MG63 (cell line): ENCODE measurements at regions not wholly inside any gene's neighbourhood (a gene's known extent, or its start where the extent isn't known, plus 50 kb on each side); places are given as distances from the start of the nearest gene placed in this dataset.
"Not testable (repeated sequence)": the region's sequence is repeated elsewhere in the genome, so short reads cannot be mapped to it uniquely, and the experiment has no call there.

ENCODE experiments used
- DNase-seq: peaks from one replicate; pipeline ENCODE4 v3.0.0-alpha.2; 2020
- H3K27me3 ChIP-seq: fragments of 250-450 bp; sonication (Bioruptor Pico); 2 replicates; pipeline ENCODE4 v1.5.1; 2020; ENCODE audit warnings: mild to moderate bottlenecking, moderate library complexity
- H3K36me3 ChIP-seq: fragments of 250-450 bp; sonication (Bioruptor Pico); 2 replicates; pipeline ENCODE4 v1.5.1; 2020; ENCODE audit warnings: mild to moderate bottlenecking, moderate library complexity
- H3K4me3 ChIP-seq: fragments of 250-450 bp; sonication (Bioruptor Pico); 2 replicates; pipeline ENCODE4 v1.5.1; 2020; ENCODE audit warnings: mild to moderate bottlenecking, moderate library complexity
- H3K9me3 ChIP-seq: fragments of 250-450 bp; sonication (Bioruptor Pico); 2 replicates; pipeline ENCODE4 v1.5.1; 2020; ENCODE audit warnings: mild to moderate bottlenecking, moderate library complexity

DNA sequence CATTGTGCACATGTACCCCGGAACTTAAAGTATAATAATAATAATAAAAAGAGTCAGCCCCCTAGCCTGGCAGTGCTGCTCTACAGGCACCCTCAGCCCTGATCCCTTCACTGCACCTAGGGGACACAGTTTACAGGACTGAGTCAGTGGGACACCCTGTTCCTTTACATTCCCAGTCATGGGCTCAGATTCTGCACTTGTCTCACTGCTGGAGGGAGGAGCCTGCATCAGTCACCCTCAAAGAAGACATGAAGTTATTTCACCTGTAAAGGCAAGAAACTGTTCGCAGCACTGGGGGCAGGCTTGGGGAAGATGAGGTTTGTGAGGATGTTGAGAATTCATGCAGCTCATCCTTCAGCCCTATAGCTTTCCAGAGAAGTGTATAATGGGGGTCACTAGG, 50.7 kb upstream of the VPREB1 start:
- H3K36me3 ChIP-seq = no peaks in the 10 kb centered on the region
- H3K9me3 ChIP-seq = no peaks in the 10 kb centered on the region; the same call in none of the 2 replicates
- no peak for DNase-seq
- no peak overlapping the region for H3K4me3 ChIP-seq
- H3K27me3 ChIP-seq = peaks cover 5% of the 10 kb centered on the region; the same call in 1 of the 2 replicates

DNA sequence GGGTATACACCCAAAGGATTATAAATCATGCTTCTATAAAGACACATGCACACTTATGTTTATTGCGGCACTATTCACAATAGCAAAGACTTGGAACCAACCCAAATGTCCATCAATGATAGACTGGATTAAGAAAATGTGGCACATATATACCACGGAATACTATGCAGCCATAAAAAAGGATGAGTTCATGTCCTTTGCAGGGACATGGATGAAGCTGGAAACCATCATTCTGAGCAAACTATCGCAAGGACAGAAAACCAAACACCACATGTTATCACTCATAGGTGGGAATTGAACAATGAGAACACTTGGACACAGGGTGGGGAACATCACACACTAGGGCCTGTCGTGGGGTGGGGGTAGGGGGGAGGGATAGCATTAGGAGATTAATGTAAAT, 51.1 kb upstream of the VPREB1 start:
- not testable (repeated sequence) for H3K4me3 ChIP-seq, H3K9me3 ChIP-seq, H3K36me3 ChIP-seq, H3K27me3 ChIP-seq, DNase-seq

DNA sequence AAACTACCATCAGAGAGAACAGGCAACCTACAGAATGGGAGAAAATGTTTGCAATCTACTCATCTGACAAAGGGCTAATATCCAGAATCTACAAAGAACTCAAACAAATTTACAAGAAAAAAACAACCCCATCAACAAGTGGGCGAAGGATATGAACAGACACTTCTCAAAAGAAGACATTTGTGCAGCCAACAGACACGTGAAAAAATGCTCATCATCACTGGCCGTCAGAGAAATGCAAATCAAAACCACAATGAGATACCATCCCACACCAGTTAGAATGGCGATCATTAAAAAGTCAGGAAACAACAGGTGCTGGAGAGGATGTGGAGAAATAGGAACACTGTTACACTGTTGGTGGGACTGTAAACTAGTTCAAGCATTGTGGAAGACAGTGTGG, 51.6 kb upstream of the VPREB1 start:
- not testable (repeated sequence) for H3K9me3 ChIP-seq, DNase-seq, H3K27me3 ChIP-seq, H3K4me3 ChIP-seq, H3K36me3 ChIP-seq

DNA sequence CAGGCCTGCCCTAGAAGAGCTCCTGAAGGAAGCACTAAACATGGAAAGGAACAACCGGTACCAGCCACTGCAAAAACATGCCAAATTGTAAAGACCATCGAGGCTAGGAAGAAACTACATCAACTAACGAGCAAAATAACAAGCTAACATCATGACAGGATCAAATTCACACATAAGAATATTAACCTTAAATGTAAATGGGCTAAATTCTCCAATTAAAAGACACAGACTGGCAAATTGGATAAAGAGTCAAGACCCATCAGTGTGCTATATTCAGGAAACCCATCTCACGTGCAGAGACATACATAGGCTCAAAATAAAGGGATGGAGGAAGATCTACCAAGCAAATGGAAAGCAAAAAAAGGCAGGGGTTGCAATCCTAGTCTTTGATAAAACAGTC, 54.8 kb upstream of the VPREB1 start:
- H3K4me3 ChIP-seq, H3K9me3 ChIP-seq, H3K27me3 ChIP-seq, H3K36me3 ChIP-seq, DNase-seq: not testable (repeated sequence)

DNA sequence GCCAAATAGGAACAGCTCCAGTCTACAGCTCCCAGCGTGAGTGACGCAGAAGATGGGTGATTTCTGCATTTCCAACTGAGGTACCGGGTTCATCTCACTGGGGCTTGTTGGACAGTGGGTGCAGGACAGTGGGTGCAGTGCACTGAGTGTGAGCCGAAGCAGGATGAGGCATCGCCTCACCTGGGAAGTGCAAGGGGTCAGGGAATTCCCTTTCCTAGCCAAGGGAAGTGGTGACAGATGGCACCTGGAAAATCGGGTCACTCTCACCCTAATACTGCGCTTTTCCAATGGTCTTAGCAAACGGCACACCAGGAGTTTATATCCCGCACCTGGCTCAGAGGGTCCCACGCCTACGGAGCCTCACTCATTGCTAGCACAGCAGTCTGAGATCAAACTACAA, 56.7 kb upstream of the VPREB1 start:
- not testable (repeated sequence) for H3K9me3 ChIP-seq, H3K36me3 ChIP-seq, DNase-seq, H3K4me3 ChIP-seq
- H3K27me3 ChIP-seq = peaks cover 13% of the 10 kb centered on the region; the same call in 1 of the 2 replicates

DNA sequence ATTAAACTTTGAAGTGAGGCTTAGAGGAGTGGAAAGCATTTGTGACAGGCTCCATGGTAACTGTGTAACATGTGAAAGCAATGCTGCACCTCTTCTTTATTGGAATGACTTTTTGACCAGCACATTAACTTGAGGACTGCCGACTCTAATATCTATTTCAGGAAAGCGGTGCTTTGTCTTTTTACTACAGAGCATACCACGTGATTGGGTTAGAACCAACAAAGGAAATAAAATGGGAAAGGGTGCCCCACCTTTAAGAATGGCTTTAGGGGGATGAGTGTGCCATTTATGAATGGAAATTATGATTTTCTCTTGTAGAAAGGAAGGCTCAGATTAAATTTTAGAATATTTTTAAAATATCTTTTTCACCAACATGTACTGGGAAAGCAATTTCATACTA, 57.3 kb upstream of the VPREB1 start:
- no peak for DNase-seq
- Histone ChIP-seq H3K27me3 (peaks cover 13% of the 10 kb centered on the region; the same call in 1 of the 2 replicates), H3K9me3 (no peaks in the 10 kb centered on the region; the same call in none of the 2 replicates), H3K4me3 (no peak overlapping the region), H3K36me3 (no peaks in the 10 kb centered on the region)

DNA sequence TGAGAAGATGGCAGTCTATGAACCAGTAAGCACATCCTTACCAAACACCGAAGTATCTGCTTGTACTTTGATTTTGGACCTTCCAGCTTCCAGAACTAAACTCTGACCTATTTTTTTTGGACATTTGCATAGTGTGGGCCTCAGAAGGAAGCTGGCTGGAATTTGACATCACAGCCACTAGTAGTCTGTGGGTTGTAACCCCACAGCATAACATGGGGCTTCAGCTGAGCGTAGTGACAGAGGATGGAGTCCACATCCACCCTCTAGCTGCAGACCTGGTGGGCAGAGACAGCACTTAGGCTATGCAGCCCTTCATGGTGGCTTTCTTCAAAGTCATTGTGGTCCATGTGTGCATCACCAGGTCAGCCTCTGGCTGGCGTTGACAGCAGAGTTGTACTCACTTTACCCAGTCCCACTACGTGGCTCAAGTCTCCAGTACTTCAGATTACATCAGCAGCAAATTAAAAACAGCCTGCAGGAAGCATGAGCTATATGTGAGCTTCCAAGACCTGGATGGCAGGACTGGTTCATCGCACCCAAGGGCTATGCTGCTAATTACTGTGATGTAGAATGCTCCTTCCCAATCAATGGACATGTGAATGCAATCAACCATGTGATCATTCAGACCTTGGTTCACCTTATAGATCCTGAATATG, 58.6 kb upstream of the VPREB1 start:
- DNase-seq = no peak
- H3K9me3 ChIP-seq = no peaks in the 10 kb centered on the region; the same call in 1 of the 2 replicates
- no peak overlapping the region for H3K4me3 ChIP-seq
- no peaks in the 10 kb centered on the region for H3K36me3 ChIP-seq
- H3K27me3 ChIP-seq = peaks cover 13% of the 10 kb centered on the region; the same call in 1 of the 2 replicates

DNA sequence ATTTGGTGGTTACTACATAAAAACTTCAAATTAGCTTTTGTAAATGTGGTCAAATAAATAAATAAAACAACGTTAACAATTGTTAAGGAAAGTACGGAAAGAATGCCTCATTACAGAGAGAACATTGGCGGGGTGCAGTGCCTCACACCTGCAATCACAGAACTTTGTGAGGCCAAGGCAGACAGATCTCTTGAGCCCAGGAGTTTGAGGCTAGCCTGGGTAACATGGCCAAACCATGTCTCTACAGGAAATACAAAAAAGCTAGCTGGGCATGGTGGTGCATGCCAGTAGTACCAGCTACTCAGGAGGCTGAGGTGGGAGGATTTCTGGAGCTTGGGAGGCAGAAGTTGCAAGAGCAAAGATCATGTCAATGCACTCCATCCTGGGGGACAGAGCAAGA, 59.4 kb upstream of the VPREB1 start:
- H3K9me3 ChIP-seq = no peaks in the 10 kb centered on the region; the same call in 1 of the 2 replicates
- H3K27me3 ChIP-seq = peaks cover 13% of the 10 kb centered on the region; the same call in 1 of the 2 replicates
- H3K4me3 ChIP-seq = no peak overlapping the region
- DNase-seq = no peak
- no peaks in the 10 kb centered on the region for H3K36me3 ChIP-seq

DNA sequence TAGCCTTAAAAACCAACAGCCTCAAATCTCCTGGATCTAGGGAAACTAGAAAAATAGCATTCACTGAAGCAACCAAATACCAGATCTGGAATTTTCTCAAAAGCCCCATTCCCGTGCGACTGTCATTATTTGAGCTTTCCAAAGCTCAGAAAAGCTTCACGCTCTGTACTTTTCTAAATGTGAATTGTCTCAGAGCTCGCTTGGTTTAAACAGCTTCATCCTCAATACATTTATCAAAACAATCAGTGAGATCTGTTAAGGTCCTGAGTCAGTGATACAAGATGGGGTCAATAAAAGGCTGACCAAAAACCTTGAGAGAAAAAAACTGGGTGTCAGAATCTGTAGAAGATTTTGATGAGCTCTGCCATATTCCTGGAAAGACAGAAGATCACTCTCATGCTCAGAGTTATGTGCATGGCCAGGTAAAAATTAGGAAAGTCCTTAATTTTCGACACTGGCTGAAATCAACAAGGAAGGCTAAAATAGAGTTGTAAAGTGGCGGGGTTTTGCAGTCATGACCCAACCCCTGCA, 60.2 kb upstream of the VPREB1 start:
- Histone ChIP-seq H3K9me3 (no peaks in the 10 kb centered on the region), H3K4me3 (no peak overlapping the region), H3K36me3 (no peaks in the 10 kb centered on the region), H3K27me3 (peaks cover 13% of the 10 kb centered on the region; the same call in 1 of the 2 replicates)
- DNase-seq = no peak

DNA sequence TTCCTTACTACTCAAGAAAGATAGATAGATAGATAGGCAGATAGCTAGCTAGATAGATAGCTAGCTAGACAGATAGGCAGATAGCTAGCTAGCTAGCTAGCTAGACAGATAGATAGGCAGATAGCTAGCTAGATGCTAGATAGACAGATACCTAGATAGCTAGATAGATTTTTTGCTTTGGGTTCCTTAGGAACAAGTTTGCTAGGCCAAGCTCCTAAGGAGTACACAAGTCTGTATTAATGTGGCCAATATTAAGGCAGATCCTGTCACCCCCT, 61.7 kb upstream of the VPREB1 start:
- Histone ChIP-seq H3K9me3 (no peaks in the 10 kb centered on the region), H3K36me3 (no peaks in the 10 kb centered on the region), H3K4me3 (no peak overlapping the region), H3K27me3 (peaks cover 13% of the 10 kb centered on the region; the same call in 1 of the 2 replicates)
- DNase-seq = no peak

DNA sequence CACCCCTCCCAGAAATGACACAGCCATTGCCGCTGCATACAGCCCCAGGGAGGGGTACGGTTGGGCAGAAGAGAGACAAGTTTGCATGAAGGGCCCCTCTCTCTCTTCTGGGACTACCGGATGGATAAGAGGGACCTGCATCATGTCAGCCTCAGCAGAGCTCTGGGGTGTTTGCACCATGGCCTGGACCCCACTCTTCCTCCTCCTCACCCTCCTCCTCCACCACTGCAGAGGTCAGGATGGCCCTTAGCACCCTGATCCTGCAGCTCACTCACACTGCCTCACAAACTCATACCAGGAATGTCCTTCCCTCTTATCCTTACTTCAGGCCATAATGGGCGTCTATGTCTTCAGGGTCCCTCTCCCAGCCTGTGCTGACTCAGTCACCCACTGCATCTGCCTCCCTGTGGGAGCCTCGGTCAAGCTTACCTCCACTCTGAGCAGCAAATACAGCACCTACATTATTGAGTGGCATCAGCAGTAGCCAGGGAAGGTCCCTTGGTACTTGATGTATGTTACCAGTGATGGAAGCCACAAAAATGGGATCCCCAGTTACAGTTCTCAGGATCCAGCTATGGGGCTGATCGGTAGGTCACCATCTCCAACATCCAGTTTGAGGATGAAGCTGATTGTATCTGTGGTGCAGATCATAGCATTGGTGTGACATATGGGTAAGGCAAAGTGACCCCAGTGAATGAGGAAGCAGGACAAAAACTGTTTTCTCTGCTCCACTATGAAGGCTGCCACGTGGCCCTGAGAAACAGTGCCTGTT, 62.2 kb upstream of the VPREB1 start:
- Histone ChIP-seq H3K27me3 (peaks cover 13% of the 10 kb centered on the region; the same call in 1 of the 2 replicates), H3K4me3 (no peak overlapping the region), H3K36me3 (no peaks in the 10 kb centered on the region), H3K9me3 (no peaks in the 10 kb centered on the region)
- DNase-seq = no peak

DNA sequence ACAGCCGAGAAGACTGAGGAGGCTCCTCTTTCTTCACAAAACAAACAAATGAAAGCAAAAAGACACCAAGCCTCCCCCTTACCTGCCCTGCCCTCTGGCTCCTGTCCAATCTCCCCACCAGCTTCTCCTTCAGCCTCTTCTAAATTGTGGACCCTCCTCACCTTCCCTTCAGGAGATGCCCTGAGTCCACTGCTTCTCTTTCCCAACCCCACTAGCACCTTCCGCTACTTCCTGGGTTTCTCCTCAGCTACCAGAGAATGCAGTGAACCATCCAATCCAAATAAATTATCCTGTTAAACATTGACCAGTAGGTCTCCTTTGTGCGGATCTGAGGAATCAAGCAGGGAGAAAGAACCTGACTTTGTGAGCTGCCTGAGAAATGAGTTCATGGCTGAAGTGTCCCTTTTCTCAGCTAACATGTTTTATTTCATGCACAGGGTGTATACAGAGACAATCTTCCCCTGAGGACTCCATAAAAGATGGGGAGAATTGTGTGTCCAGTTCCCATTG, 63.2 kb upstream of the VPREB1 start:
- Histone ChIP-seq H3K27me3 (peaks cover 11% of the 10 kb centered on the region; the same call in 1 of the 2 replicates), H3K4me3 (no peak overlapping the region), H3K36me3 (no peaks in the 10 kb centered on the region), H3K9me3 (no peaks in the 10 kb centered on the region)
- no peak for DNase-seq

DNA sequence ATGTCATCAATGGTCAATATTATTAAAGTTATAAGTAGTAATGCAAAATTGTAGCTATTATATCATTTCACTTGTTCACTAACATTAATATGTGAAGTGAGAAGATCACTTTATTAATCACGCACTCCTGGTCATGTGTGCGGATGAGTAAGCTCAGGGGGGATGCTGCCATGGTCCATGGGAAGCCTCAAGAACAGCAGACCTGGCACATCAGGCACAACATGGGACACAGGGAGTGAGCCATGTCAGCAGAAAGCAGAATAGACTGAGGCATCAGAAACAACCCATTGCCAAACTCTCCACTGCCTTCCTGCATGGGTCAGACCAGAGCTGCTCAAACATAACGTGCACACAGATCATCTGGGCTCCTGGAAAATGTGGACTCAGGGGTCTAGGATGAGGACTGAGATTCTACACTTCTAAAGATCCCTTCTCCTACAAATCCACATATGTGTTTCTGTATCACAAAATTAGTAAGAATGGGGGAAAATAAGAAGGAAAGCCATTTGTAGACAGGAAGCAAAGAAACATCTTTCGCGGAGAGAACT, 63.8 kb upstream of the VPREB1 start:
- Histone ChIP-seq H3K9me3 (no peaks in the 10 kb centered on the region), H3K4me3 (no peak overlapping the region), H3K27me3 (peaks cover 6% of the 10 kb centered on the region; the same call in 1 of the 2 replicates), H3K36me3 (no peaks in the 10 kb centered on the region)
- DNase-seq = no peak

DNA sequence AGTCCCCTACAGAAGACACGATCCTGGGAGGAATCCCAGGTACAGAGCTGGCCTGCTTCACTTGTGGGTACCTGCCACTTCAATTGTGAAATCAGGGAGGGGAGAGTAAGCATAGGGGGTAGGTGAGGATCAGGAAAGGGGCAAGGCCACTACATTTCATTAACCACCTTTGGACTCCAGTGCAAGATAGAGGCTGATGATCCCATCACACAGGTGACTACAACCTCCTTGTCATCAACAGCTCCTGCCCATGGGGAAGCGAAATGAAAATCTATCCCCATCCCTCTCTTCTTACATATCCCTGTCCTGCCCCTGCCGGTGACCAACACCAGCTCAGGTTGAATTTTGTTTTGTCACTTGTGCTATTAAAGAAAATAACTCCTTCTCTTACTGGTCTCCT, 64.7 kb upstream of the VPREB1 start:
- no peak overlapping the region for H3K4me3 ChIP-seq
- H3K36me3 ChIP-seq = no peaks in the 10 kb centered on the region
- H3K9me3 ChIP-seq = no peaks in the 10 kb centered on the region
- no peak for DNase-seq
- H3K27me3 ChIP-seq = peaks cover 5% of the 10 kb centered on the region; the same call in 1 of the 2 replicates

DNA sequence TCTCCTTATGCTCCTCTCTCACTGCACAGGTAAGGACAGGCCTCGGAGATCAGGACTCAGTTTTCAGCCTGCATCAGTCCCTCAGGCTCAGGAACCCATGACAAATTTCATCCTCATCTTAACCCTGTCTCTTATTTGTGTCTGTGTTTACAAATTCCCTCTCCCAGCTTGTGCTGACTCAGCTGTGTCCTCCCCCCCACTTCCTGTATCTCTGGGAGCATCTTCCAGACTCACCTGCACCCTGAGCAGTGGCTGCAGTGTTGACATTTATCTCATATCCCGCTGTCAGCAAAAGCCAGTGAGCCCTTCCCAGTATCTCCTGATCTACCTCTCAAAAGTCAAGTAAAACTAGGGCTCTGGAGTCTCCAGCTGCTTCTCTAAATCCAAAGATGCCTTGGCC, 65.6 kb upstream of the VPREB1 start:
- no peaks in the 10 kb centered on the region for H3K27me3 ChIP-seq
- no peaks in the 10 kb centered on the region for H3K9me3 ChIP-seq
- no peak overlapping the region for H3K4me3 ChIP-seq
- DNase-seq = no peak
- H3K36me3 ChIP-seq = no peaks in the 10 kb centered on the region

DNA sequence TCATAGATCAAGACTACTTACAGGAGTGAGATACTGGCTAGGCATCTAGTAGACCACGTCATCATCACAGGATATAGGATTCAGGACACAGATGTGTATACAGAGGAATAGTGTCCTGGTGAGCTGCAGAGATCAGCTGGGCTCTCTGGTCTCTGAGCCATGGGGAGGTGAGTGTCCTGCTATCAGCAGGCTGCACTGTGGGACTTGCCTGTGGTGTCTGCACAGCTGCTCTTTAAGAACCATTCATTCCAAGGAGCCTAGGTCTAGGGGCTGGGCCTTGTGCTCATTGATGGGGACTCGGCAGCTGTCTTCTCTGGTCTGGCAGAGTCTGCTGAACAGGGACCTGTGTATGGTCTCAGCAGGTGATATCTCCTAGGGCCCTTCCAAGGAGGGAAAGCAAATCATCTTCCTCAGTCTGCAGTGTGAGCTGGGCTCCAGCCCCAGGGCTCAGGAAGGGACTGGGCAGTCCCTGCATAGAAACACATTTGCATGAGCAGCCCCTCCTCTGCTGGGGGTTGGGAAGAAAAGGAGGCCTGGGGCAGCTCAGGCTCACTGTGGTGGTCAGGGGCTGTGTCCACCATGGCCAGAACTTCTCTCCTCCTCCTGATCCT, 66.1 kb upstream of the VPREB1 start:
- no peak for DNase-seq
- Histone ChIP-seq H3K36me3 (no peaks in the 10 kb centered on the region), H3K27me3 (no peaks in the 10 kb centered on the region), H3K9me3 (no peaks in the 10 kb centered on the region), H3K4me3 (no peak overlapping the region)
